Common myeloid progenitor, CD34-positive (primary cell): ENCODE measurements at regions not wholly inside any gene's neighbourhood (a gene's known extent, or its start where the extent isn't known, plus 50 kb on each side); places are given as distances from the start of the nearest gene placed in this dataset.

Source experiments
- CTCF ChIA-PET: fragments of 350-600 bp; sonication (Branson Sonifier 250); formaldehyde crosslinking; loops from one replicate; lab custom pipeline; 2021; ENCODE audit warnings: antibody characterized with exemption; lab: Charles Lee
- POLR2A ChIA-PET: fragments of 350-600 bp; sonication (Branson Sonifier 250); formaldehyde crosslinking; loops from one replicate; lab custom pipeline; 2021; ENCODE audit warnings: antibody characterized with exemption; lab: Charles Lee
- DNase-seq, 3 donors: peaks; one replicate each; pipeline versions ENCODE4 v3.0.0 to v3.0.0-alpha.2; 2013
- H3K27ac ChIP-seq, 2 experiments: 1 replicate in 1 of 2; 2 replicates in 1 of 2; pipeline ENCODE4 v1.7.0; 2013; ENCODE audit warnings: inconsistent platforms in 2 of 2, low read length in 2 of 2, mild to moderate bottlenecking in 2 of 2, low read depth in 1 of 2, moderate library complexity in 1 of 2; ENCODE audit not compliant: severe bottlenecking in 2 of 2, insufficient read depth in 1 of 2, poor library complexity in 1 of 2
- H3K27me3 ChIP-seq, 5 experiments: replicated peaks in 2 of 5; 1 replicate in 3 of 5; 2 replicates in 2 of 5; pipeline versions ENCODE4 v1.6.1 to v1.7.0; 2013; ENCODE audit warnings: low read length in 4 of 5, mild to moderate bottlenecking in 2 of 5, moderate library complexity in 2 of 5, inconsistent platforms in 1 of 5; ENCODE audit not compliant: insufficient read depth in 5 of 5, control insufficient read depth in 4 of 5
- H3K36me3 ChIP-seq, 4 experiments: 1 replicate in 2 of 4; 2 replicates in 2 of 4; pipeline versions ENCODE4 v1.6.1 to v1.7.0; 2013; ENCODE audit warnings: low read length in 3 of 4, control low read depth in 1 of 4, mild to moderate bottlenecking in 1 of 4; ENCODE audit not compliant: control insufficient read depth in 4 of 4, insufficient read depth in 4 of 4
- H3K4me1 ChIP-seq, 4 experiments: 1 replicate in 3 of 4; 2 replicates in 1 of 4; pipeline versions ENCODE4 v1.6.1 to v1.7.1; 2013; ENCODE audit warnings: low read length in 3 of 4, mild to moderate bottlenecking in 3 of 4, control low read depth in 1 of 4, inconsistent platforms in 1 of 4, moderate library complexity in 1 of 4; ENCODE audit not compliant: control insufficient read depth in 4 of 4, insufficient read depth in 4 of 4; ENCODE audit errors: control extremely low read depth in 1 of 4
- H3K4me3 ChIP-seq, 7 experiments: 1 replicate in 4 of 7; 2 replicates in 3 of 7; pipeline versions ENCODE4 v1.5.1 to v1.7.0; 2013; ENCODE audit warnings: mild to moderate bottlenecking in 7 of 7, low read length in 6 of 7, moderate library complexity in 6 of 7, inconsistent platforms in 2 of 7, low read depth in 2 of 7, control low read depth in 1 of 7; ENCODE audit not compliant: insufficient read depth in 4 of 7, control insufficient read depth in 1 of 7; ENCODE audit errors: extremely low read depth in 1 of 7
- H3K9me3 ChIP-seq, 5 experiments: 1 replicate in 4 of 5; 2 replicates in 1 of 5; pipeline versions ENCODE4 v1.6.1 to v1.7.1; 2013; ENCODE audit warnings: low read length in 4 of 5, mild to moderate bottlenecking in 2 of 5, inconsistent platforms in 1 of 5, low read depth in 1 of 5, moderate library complexity in 1 of 5; ENCODE audit not compliant: control insufficient read depth in 4 of 5, insufficient read depth in 2 of 5; ENCODE audit errors: control extremely low read depth in 1 of 5
- WGBS: methylation state at CpG from one replicate; pipeline ENCODE4 v1.1.5; 2013; ENCODE audit not compliant: insufficient coverage; 5-methylcytosine and 5-hydroxymethylcytosine counted together

DNA sequence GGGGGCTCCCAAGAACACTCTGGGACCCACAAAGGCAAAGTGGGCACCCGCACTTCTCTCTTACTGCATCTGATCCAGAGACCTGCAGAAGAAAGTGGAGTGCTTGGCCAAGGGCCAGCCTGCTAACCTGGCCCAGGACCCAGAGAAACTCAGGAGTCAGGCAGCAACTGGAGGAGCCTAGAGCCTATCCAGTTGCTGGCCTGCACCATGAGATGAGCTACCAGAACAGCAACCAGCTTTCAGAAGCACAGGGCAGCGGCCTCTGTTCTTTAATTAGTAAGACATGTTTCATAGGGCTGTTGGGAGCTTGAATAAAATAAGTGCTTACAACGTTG lies 298.3 kb downstream of the GADD45G start:
- Histone ChIP-seq H3K27me3 (no peaks in the 10 kb centered on the region), H3K4me1 (no peaks in the 10 kb centered on the region), H3K9me3 (peaks cover 0 to 2% (median 0%) of the 10 kb centered on the region in 5 experiments), H3K27ac (no peak overlapping the region), H3K4me3 (no peak overlapping the region), H3K36me3 (no peaks in the 10 kb centered on the region)
- ChIA-PET POLR2A (no interaction called here), CTCF (no interaction called here)
- no peak for DNase-seq
- 90% methylated on average over 1 of the region's 3 CpGs for WGBS

DNA sequence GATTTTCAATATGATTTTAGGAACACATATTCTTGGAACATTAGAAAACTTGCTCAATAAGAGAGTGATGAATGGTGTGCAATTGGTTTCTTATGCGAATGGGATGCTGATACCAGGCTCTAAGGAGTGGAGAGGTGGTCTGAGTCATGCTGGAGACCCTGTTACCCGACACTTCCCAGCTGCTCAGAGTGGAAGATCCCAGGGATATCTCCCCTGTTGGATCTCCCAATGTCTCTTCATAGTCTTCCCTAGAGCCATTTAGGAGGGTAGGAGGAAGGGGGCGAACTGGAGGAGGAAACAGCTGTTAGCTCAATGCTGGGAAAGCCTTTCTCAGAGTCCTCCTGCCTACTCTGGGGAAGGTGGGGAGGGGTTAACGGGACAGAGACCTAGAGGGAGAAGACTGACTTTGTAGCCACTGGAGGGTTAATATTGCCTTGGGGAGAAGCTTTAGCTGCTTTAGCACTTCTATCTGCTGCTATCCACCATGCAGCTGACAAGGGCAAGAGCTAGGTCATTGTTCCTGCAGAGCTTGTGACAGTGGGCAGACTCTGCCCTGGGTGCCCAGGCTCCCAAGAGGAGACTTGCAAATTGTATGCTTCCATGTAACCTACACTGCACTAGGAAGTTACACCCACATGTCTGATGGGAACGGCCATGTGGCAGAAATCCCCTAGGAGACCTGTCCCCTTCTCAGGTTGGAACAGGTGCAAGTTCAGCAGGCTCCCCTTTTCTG lies 301.0 kb downstream of the GADD45G start:
- no peaks in the 10 kb centered on the region for H3K36me3 ChIP-seq
- no peak overlapping the region for H3K27ac ChIP-seq
- CTCF ChIA-PET = no interaction called here
- no peak overlapping the region for H3K4me3 ChIP-seq
- no peak for DNase-seq
- POLR2A ChIA-PET = no interaction called here
- 100% methylated on average over 2 of the region's 5 CpGs for WGBS
- peaks cover 0 to 2% (median 0%) of the 10 kb centered on the region in 5 experiments for H3K9me3 ChIP-seq
- H3K27me3 ChIP-seq = no peaks in the 10 kb centered on the region
- H3K4me1 ChIP-seq = no peaks in the 10 kb centered on the region

DNA sequence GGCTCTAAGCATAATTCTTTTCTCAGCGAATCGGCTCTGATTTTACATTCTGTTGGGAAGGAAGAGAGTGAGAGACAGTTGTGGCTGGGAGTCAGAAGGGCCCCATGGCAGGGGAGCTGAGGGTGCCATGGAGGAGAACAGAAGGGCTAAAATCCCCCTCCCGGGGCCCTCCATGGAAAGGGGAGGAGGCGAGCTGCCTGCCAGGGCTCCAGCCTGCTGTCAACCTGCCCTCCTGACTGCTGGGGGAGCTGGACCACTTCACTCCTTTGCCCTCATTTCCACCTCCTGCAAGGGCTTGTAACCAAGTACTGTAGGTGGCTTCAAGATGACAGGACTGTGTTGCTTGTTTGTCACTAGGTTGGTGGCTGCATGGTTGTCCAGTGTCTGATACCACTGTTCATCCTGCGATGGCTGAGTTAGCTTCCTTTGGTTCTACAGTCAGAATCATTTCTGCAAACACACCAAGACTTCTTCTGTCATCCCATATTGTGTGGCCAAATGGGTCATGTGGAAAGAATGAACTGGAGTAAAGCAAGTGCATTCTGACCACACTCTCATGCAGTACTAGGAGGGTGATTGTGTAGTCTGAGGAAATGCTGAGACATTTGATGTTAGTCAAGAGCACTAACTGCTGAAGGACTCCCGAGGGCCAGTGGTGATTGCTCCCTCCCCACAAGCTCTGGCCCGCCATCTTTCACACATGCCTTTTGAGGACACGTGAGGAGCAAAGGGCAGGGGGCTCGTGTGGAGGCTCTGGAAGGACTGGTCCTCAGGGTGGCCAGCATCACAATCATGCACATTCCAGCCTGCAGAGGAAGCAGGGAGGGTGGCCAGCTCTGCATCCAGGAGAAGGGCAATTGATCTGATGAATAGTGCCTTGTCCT lies 307.2 kb downstream of the GADD45G start:
- CTCF ChIA-PET = interaction anchor here (0.5 kb wide), 1 partner anchor 1470 kb away, joined by 3 read pairs; no protein-coding TSS in a partner anchor

DNA sequence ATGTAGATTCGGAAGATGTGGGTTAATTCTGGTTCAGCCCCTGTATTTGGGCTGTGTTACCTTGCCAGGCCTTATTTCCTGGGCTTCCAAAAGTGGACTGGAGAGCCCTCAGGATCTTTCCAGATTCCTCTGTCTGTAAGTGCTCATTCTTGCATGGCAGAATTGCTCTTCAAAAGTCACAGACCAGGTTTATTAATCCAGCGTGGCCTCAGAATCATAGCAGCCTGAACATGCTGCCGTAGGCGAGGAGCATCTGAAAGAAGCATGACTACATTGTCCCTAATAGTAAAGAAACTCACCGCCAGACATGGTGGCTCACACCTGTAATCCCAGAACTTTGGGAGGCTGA lies 307.8 kb downstream of the GADD45G start:
- ChIA-PET CTCF (no interaction called here), POLR2A (no interaction called here)
- Histone ChIP-seq H3K9me3 (no peaks in the 10 kb centered on the region), H3K4me3 (no peak overlapping the region), H3K27me3 (no peaks in the 10 kb centered on the region), H3K27ac (no peak overlapping the region), H3K4me1 (no peaks in the 10 kb centered on the region), H3K36me3 (no peaks in the 10 kb centered on the region)
- WGBS = 100% methylated on average over 4 of the region's 5 CpGs
- DNase-seq = no peak

More for the DNA sequence above, 307.2 kb downstream of the GADD45G start:
- H3K4me3 ChIP-seq = no peak overlapping the region
- H3K27ac ChIP-seq = no peak overlapping the region
- no peaks in the 10 kb centered on the region for H3K9me3 ChIP-seq
- POLR2A ChIA-PET = no interaction called here
- no peak for DNase-seq
- no peaks in the 10 kb centered on the region for H3K4me1 ChIP-seq
- H3K27me3 ChIP-seq = no peaks in the 10 kb centered on the region
- 100% methylated on average over 6 of the region's 9 CpGs for WGBS
- H3K36me3 ChIP-seq = no peaks in the 10 kb centered on the region

DNA sequence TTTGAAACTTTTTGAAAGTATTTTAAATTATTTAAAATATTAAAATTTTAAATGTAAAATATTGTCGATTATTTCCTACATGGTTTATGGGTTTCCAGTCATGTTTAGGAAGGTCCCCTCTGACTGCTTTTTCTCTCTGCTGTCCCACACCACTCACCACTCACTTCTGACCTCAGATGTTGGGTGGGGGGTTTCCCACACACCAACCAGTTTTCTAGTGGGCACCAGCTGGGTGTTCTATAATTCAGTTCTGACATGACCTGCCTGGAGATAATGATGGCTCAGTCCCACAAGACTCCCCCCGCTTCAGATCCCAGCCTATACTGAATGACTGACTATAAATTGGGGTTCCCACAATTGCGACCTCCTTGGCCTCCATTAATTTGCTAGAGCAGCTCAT lies 310.4 kb downstream of the GADD45G start:
- CTCF ChIA-PET = interaction anchor here (0.7 to 2.5 kb wide), 6 partner anchors 291 to 333 kb away, joined by 3 to 11 read pairs (median 5); no protein-coding TSS in a partner anchor
- no peak overlapping the region for H3K4me3 ChIP-seq
- no peaks in the 10 kb centered on the region for H3K9me3 ChIP-seq

DNA sequence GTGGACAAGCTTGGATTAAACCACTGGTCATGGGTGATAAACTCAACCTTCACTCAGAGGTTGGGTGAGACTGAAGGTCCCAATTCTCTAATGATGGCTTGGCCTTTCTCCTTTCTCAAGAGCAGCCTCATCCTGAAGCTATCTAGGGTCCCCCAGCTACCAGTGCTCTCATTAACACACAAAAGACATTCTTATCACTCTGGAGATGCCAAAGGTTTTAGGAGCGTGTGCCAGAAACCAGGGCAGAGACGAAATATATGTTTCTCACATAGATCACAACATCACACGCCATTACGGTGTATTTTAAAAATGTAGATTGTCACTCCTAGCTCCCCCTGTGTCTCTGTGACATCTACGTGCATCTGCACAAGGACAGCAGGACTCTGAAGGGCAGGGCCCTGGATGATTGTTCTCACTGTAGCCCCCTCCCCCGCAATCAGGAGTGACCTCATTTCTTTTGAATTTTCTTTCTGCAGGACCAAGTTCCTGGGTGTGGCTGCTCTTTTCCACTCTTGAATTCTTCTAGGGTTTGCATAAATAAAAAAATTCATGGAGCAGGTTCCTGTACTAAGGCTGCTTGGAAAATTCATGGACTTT lies 311.3 kb downstream of the GADD45G start:
- whole genome bisulfite sequencing = 100% methylated on average over 6 of the region's 6 CpGs
- no peak for DNase-seq
- POLR2A ChIA-PET = no interaction called here
- H3K4me3 ChIP-seq = no peak overlapping the region
- H3K36me3 ChIP-seq = no peaks in the 10 kb centered on the region
- peaks cover 0 to under 1% (median 0%) of the 10 kb centered on the region in 5 experiments for H3K27me3 ChIP-seq
- H3K9me3 ChIP-seq = no peaks in the 10 kb centered on the region
- CTCF ChIA-PET = interaction anchor here (0.7 to 2.5 kb wide), 8 partner anchors 9 to 339 kb away, joined by 3 to 11 read pairs (median 4); no protein-coding TSS in a partner anchor
- peaks cover 0 to 3% (median 0%) of the 10 kb centered on the region in 4 experiments for H3K4me1 ChIP-seq
- no peak overlapping the region for H3K27ac ChIP-seq

More for the DNA sequence above, 310.4 kb downstream of the GADD45G start:
- Histone ChIP-seq H3K4me1 (peaks cover 0 to 3% (median 0%) of the 10 kb centered on the region in 4 experiments), H3K36me3 (no peaks in the 10 kb centered on the region), H3K27ac (no peak overlapping the region), H3K27me3 (no peaks in the 10 kb centered on the region)
- no peak for DNase-seq
- POLR2A ChIA-PET = no interaction called here
- WGBS = no CpG with 5 or more reads among the region's 3 CpGs
